GM21515 (cell line): ENCODE measurements at regions not wholly inside any gene's neighbourhood (a gene's known extent, or its start where the extent isn't known, plus 50 kb on each side); places are given as distances from the start of the nearest gene placed in this dataset.
"Not testable (repeated sequence)": the region's sequence is repeated elsewhere in the genome, so short reads cannot be mapped to it uniquely, and the experiment has no call there.

ENCODE experiments used
- ATAC-seq: cut with Tn5 transposase; IDR thresholded peaks from one replicate; pipeline ENCODE4 v1.9.1; 2021; ENCODE audit not compliant: unreplicated experiment

DNA sequence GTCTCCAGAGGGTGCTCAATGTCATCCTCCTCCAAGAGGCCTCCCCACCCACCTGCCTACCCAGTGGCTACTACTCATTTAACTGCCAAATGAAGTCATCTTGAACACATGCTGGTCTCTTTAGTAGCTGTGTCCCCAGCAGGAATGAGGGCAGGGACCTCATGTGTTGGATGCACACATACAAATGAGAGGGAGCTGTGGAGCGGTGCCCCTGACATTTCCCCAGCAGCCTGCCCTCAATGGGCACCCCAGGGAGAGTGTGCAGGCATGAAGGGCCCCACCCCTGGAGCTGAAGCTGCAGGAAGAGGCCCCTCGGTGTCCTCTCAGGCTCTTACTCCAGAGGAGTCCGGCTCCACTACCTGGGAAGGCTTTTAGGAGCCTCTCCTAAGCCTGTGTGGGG lies 1322.7 kb downstream of the UQCRFS1 start:
- ATAC-seq = no peak

- ATAC-seq = no peak
Measured at GRCh38 chr19:27889156-27889555, 1323.8 kb downstream of the UQCRFS1 start.

GRCh38 chr19:27887946-27888345 lies 1325.0 kb downstream of the UQCRFS1 start:
- no peak for ATAC-seq

GRCh38 chr19:27885359-27885758 lies 1327.6 kb downstream of the UQCRFS1 start:
- ATAC-seq = no peak

GRCh38 chr19:27884376-27884775 lies 1328.6 kb downstream of the UQCRFS1 start:
- ATAC-seq = no peak

- ATAC-seq = no peak
Measured at GRCh38 chr19:27881213-27881612, 1331.7 kb downstream of the UQCRFS1 start.

GRCh38 chr19:27876976-27877512 lies 1335.9 kb downstream of the UQCRFS1 start:
- no peak for ATAC-seq

GRCh38 chr19:27876489-27876888 lies 1336.5 kb downstream of the UQCRFS1 start:
- ATAC-seq = no peak

DNA sequence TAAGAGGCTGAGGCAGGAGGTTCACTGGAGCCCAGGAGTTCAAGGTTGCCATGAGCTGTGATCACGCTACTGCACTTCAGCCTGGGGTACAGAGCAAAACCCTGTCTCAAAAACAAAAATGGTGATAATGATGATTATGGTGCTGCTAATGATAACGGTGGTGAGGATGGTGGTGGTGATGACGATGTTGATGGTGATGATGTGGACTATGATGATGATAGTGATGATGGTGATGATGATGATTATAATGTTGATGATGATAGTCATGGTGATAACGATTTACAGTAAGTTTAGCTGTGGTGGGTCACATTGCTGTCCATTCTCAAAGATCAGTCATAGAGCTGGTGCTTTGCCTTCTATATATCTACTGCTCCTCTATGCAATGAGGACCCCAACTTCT lies 1340.6 kb downstream of the UQCRFS1 start:
- no peak for ATAC-seq

GRCh38 chr19:27870293-27870692 lies 1342.7 kb downstream of the UQCRFS1 start:
- no peak for ATAC-seq

GRCh38 chr19:27868007-27868406 lies 1344.9 kb downstream of the UQCRFS1 start:
- no peak for ATAC-seq

GRCh38 chr19:27865927-27866777 lies 1346.8 kb downstream of the UQCRFS1 start:
- ATAC-seq = no peak

DNA sequence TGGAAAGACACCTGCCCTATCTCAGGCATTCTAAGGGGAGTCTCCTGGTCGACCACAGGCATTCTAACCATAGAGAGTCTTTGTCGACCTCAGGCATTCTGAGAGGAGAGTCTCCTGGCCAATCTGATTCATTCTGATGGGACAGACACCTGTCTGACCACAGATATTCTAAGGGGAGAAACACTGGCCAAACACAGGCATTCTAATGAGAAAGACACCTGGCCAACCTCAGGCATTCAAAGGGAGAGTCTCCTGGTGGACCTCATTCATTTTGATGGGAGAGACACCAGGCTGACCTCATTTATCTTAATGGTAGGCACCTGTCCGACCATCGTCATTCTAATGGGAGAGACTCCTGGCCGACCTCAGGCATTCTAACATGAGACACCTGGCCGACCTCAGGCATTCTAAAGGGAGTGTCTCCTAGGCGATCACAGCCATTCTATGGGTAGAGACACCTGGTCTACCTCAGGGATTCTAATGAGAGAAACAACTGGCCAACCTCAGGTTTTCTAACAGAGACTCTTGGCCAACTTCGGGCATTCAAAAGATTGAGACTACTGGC lies 1351.5 kb downstream of the UQCRFS1 start:
- ATAC-seq = no peak

DNA sequence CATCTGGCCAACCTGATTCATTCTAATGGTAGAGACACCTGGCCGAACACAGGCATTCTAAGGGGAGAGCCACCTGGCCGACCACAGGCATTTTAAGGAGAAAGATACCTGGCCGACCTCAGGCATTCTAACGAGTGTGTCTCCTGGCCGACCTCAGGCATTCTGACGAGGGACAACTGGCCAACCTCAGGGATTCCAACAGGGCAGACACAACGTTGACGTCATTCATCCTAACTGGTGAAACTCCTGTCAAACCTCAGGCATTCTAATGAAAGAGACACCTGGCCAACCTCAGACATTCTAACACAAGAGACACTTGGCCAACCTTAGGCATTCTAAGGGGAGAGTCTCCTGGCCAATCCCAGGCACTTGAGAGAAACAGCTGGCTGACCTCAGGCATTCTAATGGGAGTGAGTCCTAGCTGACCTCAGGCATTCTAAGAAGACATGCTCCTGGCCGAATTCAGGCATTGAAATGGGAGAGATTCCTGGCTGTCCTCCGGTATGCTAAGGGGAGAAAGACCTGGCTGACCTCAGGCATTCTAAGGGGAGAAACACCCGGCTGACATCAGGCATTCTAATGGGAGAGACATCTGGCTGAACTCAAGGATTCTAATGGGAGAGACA lies 1352.5 kb downstream of the UQCRFS1 start:
- no peak for ATAC-seq

- ATAC-seq = no peak
Measured at GRCh38 chr19:27859689-27860088, 1353.3 kb downstream of the UQCRFS1 start.

- no peak for ATAC-seq
Measured at GRCh38 chr19:27858981-27859581, 1353.9 kb downstream of the UQCRFS1 start.

GRCh38 chr19:27852931-27853330 lies 1360.0 kb downstream of the UQCRFS1 start:
- not testable (repeated sequence) for ATAC-seq

- no peak for ATAC-seq
Measured at GRCh38 chr19:27851543-27852060, 1361.3 kb downstream of the UQCRFS1 start.

DNA sequence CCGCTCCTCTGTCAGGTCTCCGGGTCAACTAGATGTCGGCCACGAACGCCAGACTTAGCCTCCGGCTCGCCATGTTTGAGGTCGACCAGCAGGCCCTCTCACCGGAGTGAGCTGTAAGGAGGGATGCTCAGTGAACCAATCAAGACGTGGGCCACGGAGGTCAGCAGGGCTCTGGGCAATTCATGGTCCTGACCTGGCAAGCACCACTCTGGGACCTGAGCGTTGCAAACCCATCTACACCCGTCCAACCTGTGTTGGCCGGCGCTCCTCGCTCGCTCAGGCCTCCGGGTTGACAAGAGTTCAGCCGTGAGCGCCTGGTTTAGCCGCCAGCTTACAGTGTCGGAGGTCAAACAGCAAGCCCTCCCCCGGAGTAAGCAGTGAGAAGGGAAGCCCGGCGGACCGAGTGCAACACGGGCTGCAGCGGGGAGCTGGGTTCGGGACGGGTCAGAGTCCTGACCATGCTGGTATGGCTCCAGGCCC lies 1361.9 kb downstream of the UQCRFS1 start:
- ATAC-seq = no peak

DNA sequence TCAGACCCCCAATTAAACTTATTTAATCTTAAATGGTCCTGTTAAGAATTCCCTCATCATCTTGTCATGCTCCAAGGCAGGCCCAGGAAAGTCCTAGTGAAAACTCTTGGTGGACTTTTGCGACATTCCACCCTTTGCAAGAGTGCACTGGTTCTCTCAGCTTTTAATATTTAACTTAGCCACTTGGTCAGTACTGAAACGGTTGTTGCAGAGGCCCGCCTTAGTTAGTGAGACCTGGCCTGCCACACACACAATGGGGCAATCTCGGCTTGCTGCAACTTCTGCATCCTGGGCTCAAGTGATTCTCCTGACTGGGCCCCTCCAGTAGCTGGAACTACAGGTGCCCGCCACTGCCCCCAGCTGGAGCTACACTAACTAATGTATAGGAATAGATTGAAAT lies 1366.0 kb downstream of the UQCRFS1 start:
- no peak for ATAC-seq

- ATAC-seq = no peak
Measured at GRCh38 chr19:27844261-27844660, 1368.7 kb downstream of the UQCRFS1 start.
